Neural cell (in vitro differentiated cells): ENCODE measurements at regions not wholly inside any gene's neighbourhood (a gene's known extent, or its start where the extent isn't known, plus 50 kb on each side); places are given as distances from the start of the nearest gene placed in this dataset.

Source experiments
- H2AFZ ChIP-seq: fragments of 200-600, 300-800 bp; sonication (generic), shearing (Covaris generic); 2 replicates; pipeline ENCODE4 v1.6.0; 2014; ENCODE audit warnings: low read depth, mild to moderate bottlenecking, antibody characterized with exemption, low read length, moderate library complexity
- H3F3A ChIP-seq: fragments of 200-600 bp; shearing (Covaris generic); 2 replicates; pipeline ENCODE4 v1.6.1; 2016; ENCODE audit warnings: mild to moderate bottlenecking, moderate library complexity, mixed read lengths, antibody characterized with exemption, low read length; ENCODE audit not compliant: insufficient read depth, poor library complexity, severe bottlenecking
- H3K27ac ChIP-seq: fragments of 200-600, 300-800 bp; sonication (generic), shearing (Covaris generic); 2 replicates; pipeline ENCODE4 v1.5.1; 2014; ENCODE audit warnings: mild to moderate bottlenecking, low read length, moderate library complexity
- H3K27me3 ChIP-seq: fragments of 300-800, 200-600 bp; sonication (generic), shearing (Covaris generic); 2 replicates; pipeline ENCODE4 v1.6.0; 2014; ENCODE audit warnings: mild to moderate bottlenecking, low read depth, low read length, moderate library complexity; ENCODE audit not compliant: insufficient read depth
- H3K36me3 ChIP-seq: fragments of 300-800, 200-600 bp; sonication (generic), shearing (Covaris generic); 2 replicates; pipeline ENCODE4 v1.5.1; 2014; ENCODE audit warnings: mild to moderate bottlenecking, antibody characterized with exemption, low read length, moderate library complexity; ENCODE audit not compliant: insufficient read depth
- H3K4me2 ChIP-seq: fragments of 300-800, 200-600 bp; sonication (generic), shearing (Covaris generic); 2 replicates; pipeline ENCODE4 v1.6.0; 2014; ENCODE audit warnings: mild to moderate bottlenecking, low read length
- H3K4me3 ChIP-seq: fragments of 300-800, 200-600 bp; sonication (generic), shearing (Covaris generic); 2 replicates; pipeline ENCODE4 v1.5.1; 2014; ENCODE audit warnings: mild to moderate bottlenecking, low read length, moderate library complexity
- H3K79me2 ChIP-seq: fragments of 200-600 bp; shearing (Covaris generic); replicated peaks from 2 replicates; pipeline ENCODE4 v1.6.0; 2014; ENCODE audit warnings: mild to moderate bottlenecking, low read length, moderate library complexity; ENCODE audit not compliant: insufficient read depth
- H3K9ac ChIP-seq: fragments of 300-800, 200-600 bp; sonication (generic), shearing (Covaris generic); 2 replicates; pipeline ENCODE4 v1.6.1; 2016; ENCODE audit warnings: mild to moderate bottlenecking, low read length, mixed read lengths
- H3K9me2 ChIP-seq: fragments of 200-600 bp; shearing (Covaris generic); 2 replicates; pipeline ENCODE4 v1.6.1; 2016; ENCODE audit warnings: mild to moderate bottlenecking, low read length, mixed read lengths; ENCODE audit not compliant: insufficient read depth
- H3K9me3 ChIP-seq: fragments of 200-600, 300-800 bp; sonication (generic), shearing (Covaris generic); 2 replicates; pipeline ENCODE4 v1.6.1; 2016; ENCODE audit warnings: mild to moderate bottlenecking, mixed run types, low read length, moderate library complexity, mixed read lengths
- H4K20me1 ChIP-seq: fragments of 200-600 bp; shearing (Covaris generic); 2 replicates; pipeline ENCODE4 v1.6.1; 2016; ENCODE audit warnings: mild to moderate bottlenecking, mixed run types; ENCODE audit not compliant: insufficient read depth
- EP300 ChIP-seq: fragments of 450-650 bp; conservative IDR thresholded peaks from 2 replicates; pipeline ENCODE4 v1.6.1; 2014; ENCODE audit warnings: antibody characterized with exemption, mild to moderate bottlenecking, moderate library complexity; ENCODE audit not compliant: poor library complexity, severe bottlenecking
- EZH2 ChIP-seq: fragments of 200-600, 300-800 bp; shearing (Covaris generic), sonication (generic); IDR thresholded peaks from 2 replicates; pipeline ENCODE4 v1.6.1; 2014; ENCODE audit warnings: antibody characterized with exemption, low read length, borderline replicate concordance, mild to moderate bottlenecking; ENCODE audit not compliant: insufficient read depth, poor library complexity, severe bottlenecking
- MXI1 ChIP-seq: fragments of 450-650 bp; conservative IDR thresholded peaks from 2 replicates; pipeline ENCODE4 v1.6.1; 2014; ENCODE audit warnings: antibody characterized with exemption, mild to moderate bottlenecking; ENCODE audit not compliant: poor library complexity, severe bottlenecking
- POLR2AphosphoS5 ChIP-seq: IDR thresholded peaks from 2 replicates; pipeline ENCODE4 v1.6.1; 2012
- RAD21 ChIP-seq: fragments of 450-650 bp; conservative IDR thresholded peaks from 2 replicates; pipeline ENCODE4 v1.6.1; 2014; ENCODE audit warnings: antibody characterized with exemption, mild to moderate bottlenecking, moderate library complexity
- REST ChIP-seq: IDR thresholded peaks from 2 replicates; pipeline ENCODE4 v1.6.1; 2012; ENCODE audit warnings: borderline replicate concordance
- SMC3 ChIP-seq: fragments of 450-650 bp; conservative IDR thresholded peaks from 2 replicates; pipeline ENCODE4 v1.6.1; 2014; ENCODE audit warnings: antibody characterized with exemption, mild to moderate bottlenecking, moderate library complexity; ENCODE audit not compliant: poor library complexity
- TAF1 ChIP-seq: IDR thresholded peaks from 2 replicates; pipeline ENCODE4 v1.6.1; 2012; ENCODE audit warnings: low read depth
- TF ChIP-seq, protein P1 (sequence below): fragments of 450-650 bp; IDR thresholded peaks from 2 replicates; pipeline ENCODE4 v1.5.1; 2014; ENCODE audit warnings: antibody characterized with exemption, mild to moderate bottlenecking, moderate library complexity; ENCODE audit not compliant: poor library complexity, severe bottlenecking

DNA sequence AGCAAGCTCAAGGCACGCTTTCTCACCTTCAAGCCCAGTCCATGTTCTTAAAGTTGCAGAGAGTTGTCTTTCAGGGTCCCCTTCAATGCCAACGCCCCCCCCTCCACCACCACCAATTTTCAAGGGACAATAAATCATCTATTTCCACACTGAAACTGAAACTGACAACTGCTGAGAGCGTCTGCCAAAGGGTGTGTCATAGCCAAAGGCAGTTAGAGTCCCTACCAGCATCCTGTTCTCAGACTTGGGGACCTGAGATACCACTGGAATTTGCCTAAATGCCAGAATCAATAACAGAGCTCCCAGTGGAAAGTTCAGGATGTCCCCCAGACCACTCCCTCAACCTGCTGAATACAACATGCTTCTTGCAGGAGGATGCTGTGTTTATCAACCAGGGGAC lies 133.2 kb upstream of the SOX9 start:
- no peaks in the 10 kb centered on the region for H3K9me3 ChIP-seq
- no peak overlapping the region for H2AFZ ChIP-seq
- H3K4me2 ChIP-seq: no peak overlapping the region
- H3K9me2 ChIP-seq: no peaks in the 10 kb centered on the region
- no peak overlapping the region for H3K27ac ChIP-seq
- TF ChIP-seq EZH2: no peak
- no peak for TF ChIP-seq POLR2AphosphoS5
- no peak for TF ChIP-seq MXI1
- TF ChIP-seq, protein P1, sequence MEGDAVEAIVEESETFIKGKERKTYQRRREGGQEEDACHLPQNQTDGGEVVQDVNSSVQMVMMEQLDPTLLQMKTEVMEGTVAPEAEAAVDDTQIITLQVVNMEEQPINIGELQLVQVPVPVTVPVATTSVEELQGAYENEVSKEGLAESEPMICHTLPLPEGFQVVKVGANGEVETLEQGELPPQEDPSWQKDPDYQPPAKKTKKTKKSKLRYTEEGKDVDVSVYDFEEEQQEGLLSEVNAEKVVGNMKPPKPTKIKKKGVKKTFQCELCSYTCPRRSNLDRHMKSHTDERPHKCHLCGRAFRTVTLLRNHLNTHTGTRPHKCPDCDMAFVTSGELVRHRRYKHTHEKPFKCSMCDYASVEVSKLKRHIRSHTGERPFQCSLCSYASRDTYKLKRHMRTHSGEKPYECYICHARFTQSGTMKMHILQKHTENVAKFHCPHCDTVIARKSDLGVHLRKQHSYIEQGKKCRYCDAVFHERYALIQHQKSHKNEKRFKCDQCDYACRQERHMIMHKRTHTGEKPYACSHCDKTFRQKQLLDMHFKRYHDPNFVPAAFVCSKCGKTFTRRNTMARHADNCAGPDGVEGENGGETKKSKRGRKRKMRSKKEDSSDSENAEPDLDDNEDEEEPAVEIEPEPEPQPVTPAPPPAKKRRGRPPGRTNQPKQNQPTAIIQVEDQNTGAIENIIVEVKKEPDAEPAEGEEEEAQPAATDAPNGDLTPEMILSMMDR: no peak
- H3K9ac ChIP-seq: no peak overlapping the region
- H3K4me3 ChIP-seq: no peak overlapping the region
- H3K27me3 ChIP-seq: no peaks in the 10 kb centered on the region
- no peaks in the 10 kb centered on the region for H4K20me1 ChIP-seq
- H3K36me3 ChIP-seq: no peaks in the 10 kb centered on the region
- no peaks in the 10 kb centered on the region for H3K79me2 ChIP-seq
- H3F3A ChIP-seq: no peaks in the 10 kb centered on the region

DNA sequence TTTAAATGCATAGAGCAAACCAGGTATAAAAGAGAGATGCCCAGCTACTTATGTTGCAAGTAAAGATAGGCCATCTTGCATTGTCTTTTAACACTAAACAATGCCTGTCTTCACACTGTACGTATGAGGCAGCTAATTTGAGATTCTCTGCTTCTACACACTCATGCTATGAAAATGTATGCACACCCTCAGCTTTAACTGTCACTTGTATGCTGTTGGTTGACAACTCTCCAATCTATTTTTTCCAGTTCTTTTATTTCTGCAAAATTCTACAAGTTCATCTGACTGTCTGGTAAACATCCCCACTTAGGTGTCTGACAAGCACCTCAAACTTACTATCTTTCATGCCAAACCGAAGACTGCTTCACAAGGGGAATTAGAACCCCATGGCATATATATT lies 131.7 kb upstream of the SOX9 start:
- no peaks in the 10 kb centered on the region for H3K36me3 ChIP-seq
- H3K9ac ChIP-seq: peak overlapping the region; percentile 24
- no peaks in the 10 kb centered on the region for H3F3A ChIP-seq
- no peak overlapping the region for H3K4me3 ChIP-seq
- H3K27ac ChIP-seq: peak overlapping the region; percentile 66
- no peaks in the 10 kb centered on the region for H4K20me1 ChIP-seq
- H2AFZ ChIP-seq: no peak overlapping the region
- no peaks in the 10 kb centered on the region for H3K9me3 ChIP-seq
- no peaks in the 10 kb centered on the region for H3K79me2 ChIP-seq
- no peaks in the 10 kb centered on the region for H3K27me3 ChIP-seq
- TF ChIP-seq EZH2: no peak
- TF ChIP-seq MXI1: no peak
- no peak for TF ChIP-seq RAD21
- TF ChIP-seq REST: peak; percentile 32
- TF ChIP-seq SMC3: no peak
- TF ChIP-seq TAF1: no peak
- TF ChIP-seq POLR2AphosphoS5: peak; percentile 30
- TF ChIP-seq, protein P1: no peak
- TF ChIP-seq EP300: peak; percentile 60
- peak overlapping the region; percentile 30 for H3K4me2 ChIP-seq
- no peaks in the 10 kb centered on the region for H3K9me2 ChIP-seq
